NCI-H146 treated with DMSO at 0.1 percent for 48 hours (cell line): ENCODE measurements at regions not wholly inside any gene's neighbourhood (a gene's known extent, or its start where the extent isn't known, plus 50 kb on each side); places are given as distances from the start of the nearest gene placed in this dataset.
"Not testable (repeated sequence)": the region's sequence is repeated elsewhere in the genome, so short reads cannot be mapped to it uniquely, and the experiment has no call there.

Source experiments
- DNase-seq: peaks from one replicate; lab custom pipeline; 2025; ENCODE audit not compliant: unreplicated experiment; lab: John Stamatoyannopoulos, UW

GRCh38 chr7:65146118-65146914 lies 139.8 kb upstream of the ERV3-1 start:
- DNase-seq: not testable (repeated sequence)

- DNase-seq: not testable (repeated sequence)
Measured at GRCh38 chr7:65145710-65146109, 139.2 kb upstream of the ERV3-1 start.

GRCh38 chr7:65145008-65145407 lies 138.5 kb upstream of the ERV3-1 start:
- not testable (repeated sequence) for DNase-seq

GRCh38 chr7:65144557-65144956 lies 138.1 kb upstream of the ERV3-1 start:
- DNase-seq: not testable (repeated sequence)

GRCh38 chr7:65144119-65144518 lies 137.6 kb upstream of the ERV3-1 start:
- DNase-seq: not testable (repeated sequence)

GRCh38 chr7:65141894-65142293 lies 135.4 kb upstream of the ERV3-1 start:
- not testable (repeated sequence) for DNase-seq

- DNase-seq: not testable (repeated sequence)
Measured at GRCh38 chr7:65141405-65141778, 134.9 kb upstream of the ERV3-1 start.

GRCh38 chr7:65140543-65141404 lies 134.3 kb upstream of the ERV3-1 start:
- not testable (repeated sequence) for DNase-seq

- DNase-seq: not testable (repeated sequence)
Measured at GRCh38 chr7:65136850-65137249, 130.4 kb upstream of the ERV3-1 start.

- not testable (repeated sequence) for DNase-seq
Measured at GRCh38 chr7:65133087-65133486, 126.6 kb upstream of the ERV3-1 start.

- not testable (repeated sequence) for DNase-seq
Measured at GRCh38 chr7:65132256-65132655, 125.8 kb upstream of the ERV3-1 start.

GRCh38 chr7:65127364-65127763 lies 120.9 kb upstream of the ERV3-1 start:
- not testable (repeated sequence) for DNase-seq

GRCh38 chr7:65124600-65124999 lies 118.1 kb upstream of the ERV3-1 start:
- DNase-seq: not testable (repeated sequence)

GRCh38 chr7:65105650-65106203 lies 99.2 kb upstream of the ERV3-1 start:
- DNase-seq: not testable (repeated sequence)

- not testable (repeated sequence) for DNase-seq
Measured at GRCh38 chr7:65100499-65100898, 94.0 kb upstream of the ERV3-1 start.

- DNase-seq: not testable (repeated sequence)
Measured at GRCh38 chr7:65081669-65082055, 75.2 kb upstream of the ERV3-1 start.

GRCh38 chr7:65080799-65081668 lies 74.5 kb upstream of the ERV3-1 start:
- peak; percentile 52 for DNase-seq

GRCh38 chr7:65074959-65075358 lies 68.5 kb upstream of the ERV3-1 start:
- DNase-seq: not testable (repeated sequence)

GRCh38 chr7:65073160-65073559 lies 66.7 kb upstream of the ERV3-1 start:
- DNase-seq: not testable (repeated sequence)

GRCh38 chr7:65071854-65072431 lies 65.5 kb upstream of the ERV3-1 start:
- DNase-seq: not testable (repeated sequence)
